H1 (cell line): ENCODE measurements at regions not wholly inside any gene's neighbourhood (a gene's known extent, or its start where the extent isn't known, plus 50 kb on each side); places are given as distances from the start of the nearest gene placed in this dataset.

Source experiments
- CTCF ChIA-PET: fragments of 300-600 bp; sonication (Branson Sonifier 250); formaldehyde crosslinking; loops from one replicate; lab custom pipeline; 2021; ENCODE audit not compliant: partially characterized antibody; lab: Charles Lee
- POLR2A ChIA-PET: fragments of 300-600 bp; sonication (Branson Sonifier 250); formaldehyde crosslinking; loops from one replicate; lab custom pipeline; 2021; ENCODE audit warnings: inconsistent platforms; ENCODE audit not compliant: partially characterized antibody; lab: Charles Lee
- DNase-seq, 2 experiments: peaks; one replicate each; pipeline versions ENCODE4 v3.0.0 to v3.0.0-alpha.2; 2010 to 2022; ENCODE audit warnings: low spot score in 2 of 2, low read depth in 1 of 2, mixed read lengths in 1 of 2
- FAIRE-seq: peaks from 2 replicates; lab custom pipeline; 2011; peaks lifted over from hg19 to GRCh38; lab: Jason Lieb, UNC
- H2AFZ ChIP-seq: 2 replicates; pipeline ENCODE4 v1.8.1; 2012; ENCODE audit warnings: low read length, inconsistent platforms
- H2AK5ac ChIP-seq: 2 replicates; pipeline ENCODE4 v1.6.1; 2013; ENCODE audit warnings: low read depth, low read length
- H2BK120ac ChIP-seq: replicated peaks from 2 replicates; pipeline ENCODE3; 2013; ENCODE audit warnings: low read depth, low read length, inconsistent platforms
- H2BK12ac ChIP-seq: 2 replicates; pipeline ENCODE4 v1.6.1; 2013; ENCODE audit warnings: low read depth, low read length
- H2BK15ac ChIP-seq: 2 replicates; pipeline ENCODE4 v1.6.1; 2013; ENCODE audit warnings: low read length
- H2BK20ac ChIP-seq: 2 replicates; pipeline ENCODE4 v1.6.1; 2013; ENCODE audit warnings: low read length
- H2BK5ac ChIP-seq: 2 replicates; pipeline ENCODE4 v1.6.1; 2013; ENCODE audit warnings: low read depth, low read length
- H3K14ac ChIP-seq: 2 replicates; pipeline ENCODE4 v1.6.1; 2013; ENCODE audit warnings: inconsistent platforms; ENCODE audit not compliant: insufficient read length
- H3K18ac ChIP-seq: 2 replicates; pipeline ENCODE4 v1.6.1; 2013; ENCODE audit warnings: low read length; ENCODE audit errors: extremely low read depth
- H3K23ac ChIP-seq: 2 replicates; pipeline ENCODE4 v1.6.1; 2013; ENCODE audit warnings: inconsistent platforms; ENCODE audit not compliant: insufficient read length
- H3K23me2 ChIP-seq: 2 replicates; pipeline ENCODE4 v1.6.1; 2013; ENCODE audit warnings: low read depth, low read length
- H3K27ac ChIP-seq: 2 replicates; pipeline ENCODE4 v1.6.1; 2011; ENCODE audit warnings: low read depth, low read length, inconsistent platforms
- H3K27me3 ChIP-seq, 4 experiments: replicated peaks in 1 of 4; 1 replicate in 1 of 4; 2 replicates in 3 of 4; pipeline versions ENCODE4 v1.6.1 to v1.8.1; 2011 to 2013; ENCODE audit warnings: low read length in 3 of 4, mild to moderate bottlenecking in 3 of 4, inconsistent platforms in 2 of 4, mixed read lengths in 2 of 4, moderate library complexity in 1 of 4; ENCODE audit not compliant: control insufficient read depth in 3 of 4, insufficient read depth in 3 of 4; ENCODE audit errors: extremely low read depth in 1 of 4
- H3K36me3 ChIP-seq, 4 experiments: 2 replicates each; pipeline versions ENCODE4 v1.6.1 to v1.8.1; 2011 to 2013; ENCODE audit warnings: mild to moderate bottlenecking in 4 of 4, low read length in 3 of 4, moderate library complexity in 2 of 4, control low read depth in 1 of 4, inconsistent platforms in 1 of 4; ENCODE audit not compliant: insufficient read depth in 4 of 4, control insufficient read depth in 2 of 4
- H3K4ac ChIP-seq: replicated peaks from 2 replicates; pipeline ENCODE3; 2013; ENCODE audit warnings: low read length, low read depth, mixed read lengths, inconsistent platforms; ENCODE audit not compliant: insufficient read length
- H3K4me1 ChIP-seq, 4 experiments: replicated peaks in 1 of 4; 1 replicate in 1 of 4; 2 replicates in 3 of 4; pipeline versions ENCODE4 v1.6.1 to v1.8.1; 2011 to 2013; ENCODE audit warnings: low read length in 3 of 4, inconsistent platforms in 2 of 4, mixed read lengths in 1 of 4; ENCODE audit not compliant: insufficient read depth in 4 of 4, control insufficient read depth in 3 of 4
- H3K4me2 ChIP-seq, 2 experiments: 2 replicates each; pipeline versions ENCODE4 v1.6.1 to v1.8.1; 2011 to 2013; ENCODE audit warnings: low read depth in 2 of 2, low read length in 2 of 2, control low read depth in 1 of 2, inconsistent platforms in 1 of 2, mild to moderate bottlenecking in 1 of 2; ENCODE audit not compliant: insufficient read depth in 1 of 2
- H3K4me3 ChIP-seq, 4 experiments: fragments of 200-600, 300-600 bp in 1 of 4; sonication (generic), shearing (Covaris generic), sonication (Bioruptor Twin) in 1 of 4; 2 replicates each; pipeline versions ENCODE4 v1.5.1 to v1.8.1; 2011 to 2016; ENCODE audit warnings: low read length in 4 of 4, low read depth in 3 of 4, control low read depth in 2 of 4, inconsistent platforms in 2 of 4, mild to moderate bottlenecking in 2 of 4, mixed read lengths in 1 of 4, moderate library complexity in 1 of 4; ENCODE audit not compliant: insufficient read depth in 2 of 4; ENCODE audit errors: extremely low read depth in 1 of 4
- H3K56ac ChIP-seq: replicated peaks from 2 replicates; pipeline ENCODE3; 2013; ENCODE audit warnings: low read depth, mild to moderate bottlenecking, mixed read lengths, low read length, inconsistent platforms; ENCODE audit not compliant: insufficient read length
- H3K79me1 ChIP-seq: 2 replicates; pipeline ENCODE4 v1.6.1; 2013; ENCODE audit warnings: low read depth, low read length, control low read depth
- H3K79me2 ChIP-seq, 2 experiments: 2 replicates each; pipeline versions ENCODE4 v1.6.1 to v1.8.1; 2012 to 2013; ENCODE audit warnings: low read length in 2 of 2, mild to moderate bottlenecking in 2 of 2, inconsistent platforms in 1 of 2; ENCODE audit not compliant: insufficient read depth in 2 of 2, control insufficient read depth in 1 of 2
- H3K9ac ChIP-seq, 4 experiments: replicated peaks in 1 of 4; 1 replicate in 1 of 4; 2 replicates in 3 of 4; pipeline versions ENCODE4 v1.6.1 to v1.8.1; 2011 to 2013; ENCODE audit warnings: low read depth in 3 of 4, low read length in 3 of 4, control low read depth in 2 of 4, mild to moderate bottlenecking in 2 of 4, moderate library complexity in 2 of 4, inconsistent platforms in 1 of 4; ENCODE audit errors: extremely low read depth in 1 of 4
- H3K9me3 ChIP-seq, 2 experiments: 2 replicates each; pipeline versions ENCODE4 v1.6.1 to v1.8.1; 2012 to 2013; ENCODE audit warnings: mild to moderate bottlenecking in 2 of 2, moderate library complexity in 2 of 2, control low read depth in 1 of 2, inconsistent platforms in 1 of 2, low read depth in 1 of 2, low read length in 1 of 2, mixed read lengths in 1 of 2; ENCODE audit not compliant: insufficient read depth in 2 of 2
- H4K20me1 ChIP-seq, 2 experiments: replicated peaks in 1 of 2; 2 replicates each; pipeline versions ENCODE3 to v1.8.1; 2011 to 2013; ENCODE audit warnings: inconsistent platforms in 2 of 2, low read length in 2 of 2, mild to moderate bottlenecking in 1 of 2; ENCODE audit not compliant: insufficient read depth in 2 of 2, control insufficient read depth in 1 of 2
- H4K5ac ChIP-seq: 2 replicates; pipeline ENCODE4 v1.6.1; 2013; ENCODE audit warnings: low read length, low read depth, mixed read lengths, inconsistent platforms; ENCODE audit not compliant: insufficient read length
- H4K8ac ChIP-seq: 2 replicates; pipeline ENCODE4 v1.8.0; 2013; ENCODE audit warnings: mild to moderate bottlenecking, moderate library complexity, low read length, inconsistent platforms; ENCODE audit not compliant: insufficient read depth; ENCODE audit errors: extremely low read depth
- H4K91ac ChIP-seq: replicated peaks from 2 replicates; pipeline ENCODE3; 2013; ENCODE audit warnings: low read length, mixed read lengths, inconsistent platforms; ENCODE audit not compliant: insufficient read length
- GABPA ChIP-seq: IDR thresholded peaks from 2 replicates; pipeline ENCODE4 v1.6.1; 2011; ENCODE audit warnings: mild to moderate bottlenecking, low read length, moderate library complexity, borderline replicate concordance; ENCODE audit not compliant: insufficient read depth
- HDAC6 ChIP-seq: IDR thresholded peaks from one replicate; pipeline ENCODE4 v1.7.1; 2012; ENCODE audit warnings: low read depth, mild to moderate bottlenecking, inconsistent platforms, low read length, moderate library complexity
- KDM5A ChIP-seq: fragments of 200-600 bp; IDR thresholded peaks from 2 replicates; pipeline ENCODE4 v1.7.1; 2012; ENCODE audit warnings: mild to moderate bottlenecking, low read length, inconsistent platforms, mixed read lengths
- NANOG ChIP-seq: IDR thresholded peaks from 2 replicates; pipeline ENCODE4 v1.6.1; 2011; ENCODE audit warnings: low read length, low read depth, mild to moderate bottlenecking, inconsistent platforms; ENCODE audit not compliant: insufficient read depth, poor library complexity, severe bottlenecking
- RXRA ChIP-seq: IDR thresholded peaks from 2 replicates; pipeline ENCODE4 v1.6.1; 2011; ENCODE audit warnings: low read depth, mild to moderate bottlenecking, low read length, moderate library complexity; ENCODE audit not compliant: insufficient read depth
- SIX5 ChIP-seq: IDR thresholded peaks from 2 replicates; pipeline ENCODE4 v1.6.1; 2011; ENCODE audit warnings: mild to moderate bottlenecking, low read depth, low read length
- SP4 ChIP-seq: IDR thresholded peaks from 2 replicates; pipeline ENCODE4 v1.6.1; 2012; ENCODE audit warnings: low read length, inconsistent platforms
- SUZ12 ChIP-seq: fragments of 200-600 bp; sonication (generic); IDR thresholded peaks from 2 replicates; pipeline ENCODE4 v1.6.1; 2012; ENCODE audit warnings: mild to moderate bottlenecking, inconsistent platforms, low read length, moderate library complexity, mixed read lengths
- TAF1 ChIP-seq: IDR thresholded peaks from 2 replicates; pipeline ENCODE4 v1.6.1; 2011; ENCODE audit warnings: mild to moderate bottlenecking, low read depth, low read length
- WGBS, 2 experiments: shearing (Covaris generic) in 1 of 2; methylation state at CpG; one replicate each; pipeline versions ENCODE4 v1.1.6 to v1.1.7; 2013 to 2015; ENCODE audit warnings: low lambda C conversion rate in 2 of 2, mixed read lengths in 2 of 2, inconsistent platforms in 1 of 2, low coverage in 1 of 2, missing lambda C conversion rate in 1 of 2; ENCODE audit not compliant: insufficient replicate concordance in 2 of 2, insufficient coverage in 1 of 2, insufficient read length in 1 of 2; ENCODE audit errors: extremely low coverage in 1 of 2, missing lambda C conversion rate in 1 of 2; 5-methylcytosine and 5-hydroxymethylcytosine counted together
- TF ChIP-seq, protein P1 (sequence below), 3 experiments: IDR thresholded peaks; 1 replicate in 2 of 3; 2 replicates in 1 of 3; pipeline versions ENCODE4 v1.5.1 to v1.6.1; 2011; ENCODE audit warnings: low read length in 3 of 3, mild to moderate bottlenecking in 3 of 3, inconsistent platforms in 2 of 3, low read depth in 1 of 3, moderate library complexity in 1 of 3; ENCODE audit not compliant: insufficient read depth in 1 of 3; ENCODE audit errors: control extremely low read depth in 1 of 3

- Histone ChIP-seq H2AFZ (no peak overlapping the region), H3K4me3 (no peak overlapping the region), H3K56ac (no peak overlapping the region), H4K91ac (no peak overlapping the region), H3K9me3 (no peaks in the 10 kb centered on the region), H3K18ac (no peak overlapping the region), H3K23me2 (no peaks in the 10 kb centered on the region), H3K79me2 (no peaks in the 10 kb centered on the region), H2AK5ac (no peak overlapping the region), H3K36me3 (no peaks in the 10 kb centered on the region), H3K4ac (no peak overlapping the region), H3K9ac (no peak overlapping the region), H3K4me2 (no peak overlapping the region), H3K4me1 (no peaks in the 10 kb centered on the region), H4K8ac (no peak overlapping the region), H3K27ac (no peak overlapping the region), H3K14ac (no peak overlapping the region), H2BK5ac (no peak overlapping the region), H4K5ac (no peak overlapping the region), H2BK12ac (no peak overlapping the region), H2BK20ac (no peak overlapping the region), H2BK120ac (no peak overlapping the region), H3K79me1 (no peaks in the 10 kb centered on the region), H3K27me3 (no peaks in the 10 kb centered on the region; a peak in 1 of 7 replicates), H2BK15ac (no peak overlapping the region), H3K23ac (no peak overlapping the region), H4K20me1 (no peaks in the 10 kb centered on the region)
- ChIA-PET CTCF (no interaction called here), POLR2A (no interaction called here)
- DNase-seq (no peak), FAIRE-seq (no peak)
- WGBS, 2 experiments: 91% methylated on average over 10 of the region's 10 CpGs; no CpG with 5 or more reads in 1 of the 2 experiments
- TF ChIP-seq NANOG (no peak), GABPA (no peak), SUZ12 (no peak), HDAC6 (no peak), SP4 (no peak), SIX5 (no peak), KDM5A (no peak), RXRA (no peak), TAF1 (no peak)
- TF ChIP-seq, protein P1, sequence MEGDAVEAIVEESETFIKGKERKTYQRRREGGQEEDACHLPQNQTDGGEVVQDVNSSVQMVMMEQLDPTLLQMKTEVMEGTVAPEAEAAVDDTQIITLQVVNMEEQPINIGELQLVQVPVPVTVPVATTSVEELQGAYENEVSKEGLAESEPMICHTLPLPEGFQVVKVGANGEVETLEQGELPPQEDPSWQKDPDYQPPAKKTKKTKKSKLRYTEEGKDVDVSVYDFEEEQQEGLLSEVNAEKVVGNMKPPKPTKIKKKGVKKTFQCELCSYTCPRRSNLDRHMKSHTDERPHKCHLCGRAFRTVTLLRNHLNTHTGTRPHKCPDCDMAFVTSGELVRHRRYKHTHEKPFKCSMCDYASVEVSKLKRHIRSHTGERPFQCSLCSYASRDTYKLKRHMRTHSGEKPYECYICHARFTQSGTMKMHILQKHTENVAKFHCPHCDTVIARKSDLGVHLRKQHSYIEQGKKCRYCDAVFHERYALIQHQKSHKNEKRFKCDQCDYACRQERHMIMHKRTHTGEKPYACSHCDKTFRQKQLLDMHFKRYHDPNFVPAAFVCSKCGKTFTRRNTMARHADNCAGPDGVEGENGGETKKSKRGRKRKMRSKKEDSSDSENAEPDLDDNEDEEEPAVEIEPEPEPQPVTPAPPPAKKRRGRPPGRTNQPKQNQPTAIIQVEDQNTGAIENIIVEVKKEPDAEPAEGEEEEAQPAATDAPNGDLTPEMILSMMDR (IDR thresholded peaks at IDR 0.05; ENCODE audit: control extremely low read depth in 1 of 3, insufficient read depth in 1 of 3, low read depth in 1 of 3, low read length in 3 of 3): no peak
Measured at GRCh38 chr6:1037430-1038202, 274.3 kb upstream of the FOXQ1 start.
